GM18507 (cell line): ENCODE measurements at regions not wholly inside any gene's neighbourhood (a gene's known extent, or its start where the extent isn't known, plus 50 kb on each side); places are given as distances from the start of the nearest gene placed in this dataset.

Experiments used
- DNase-seq: peaks from one replicate; pipeline ENCODE4 v3.0.0; 2011; ENCODE audit warnings: low read depth; ENCODE audit not compliant: insufficient read length; ENCODE audit errors: extremely low spot score
- FAIRE-seq: peaks from 2 replicates; lab custom pipeline; 2011; peaks lifted over from hg19 to GRCh38; lab: Jason Lieb, UNC

- no peak for DNase-seq
- FAIRE-seq, result no peak
Measured at GRCh38 chr20:23160536-23161243, 74.6 kb upstream of the CD93 start.

- FAIRE-seq (no peak), DNase-seq (no peak)
Measured at GRCh38 chr20:23159947-23160318, 73.8 kb upstream of the CD93 start.

- FAIRE-seq (no peak), DNase-seq (no peak)
Measured at GRCh38 chr20:23159256-23159946, 73.3 kb upstream of the CD93 start.

GRCh38 chr20:23157734-23158133 lies 71.6 kb upstream of the CD93 start:
- FAIRE-seq, result no peak
- DNase-seq, result no peak

- no peak for DNase-seq
- no peak for FAIRE-seq
Measured at GRCh38 chr20:23156842-23157423, 70.8 kb upstream of the CD93 start.

GRCh38 chr20:23156170-23156841 lies 70.2 kb upstream of the CD93 start:
- no peak for FAIRE-seq
- DNase-seq, result no peak

GRCh38 chr20:23155141-23155590 lies 69.0 kb upstream of the CD93 start:
- no peak for FAIRE-seq
- no peak for DNase-seq

GRCh38 chr20:23153696-23154341 lies 67.7 kb upstream of the CD93 start:
- DNase-seq, result no peak

GRCh38 chr20:23152902-23153301 lies 66.8 kb upstream of the CD93 start:
- DNase-seq (no peak), FAIRE-seq (no peak)

More at GRCh38 chr20:23153696-23154341, 67.7 kb upstream of the CD93 start:
- FAIRE-seq, result no peak

GRCh38 chr20:23152308-23152892 lies 66.3 kb upstream of the CD93 start:
- FAIRE-seq, result no peak
- no peak for DNase-seq

GRCh38 chr20:23151885-23152284 lies 65.8 kb upstream of the CD93 start:
- no peak for FAIRE-seq

GRCh38 chr20:23151008-23151703 lies 65.0 kb upstream of the CD93 start:
- FAIRE-seq (no peak), DNase-seq (no peak)

More at GRCh38 chr20:23151885-23152284, 65.8 kb upstream of the CD93 start:
- no peak for DNase-seq

GRCh38 chr20:23150304-23151007 lies 64.3 kb upstream of the CD93 start:
- FAIRE-seq (no peak), DNase-seq (no peak)

- FAIRE-seq, result no peak
- no peak for DNase-seq
Measured at GRCh38 chr20:23149623-23150279, 63.6 kb upstream of the CD93 start.

GRCh38 chr20:23148731-23149570 lies 62.8 kb upstream of the CD93 start:
- no peak for DNase-seq
- no peak for FAIRE-seq

- no peak for FAIRE-seq
Measured at GRCh38 chr20:23147964-23148730, 62.0 kb upstream of the CD93 start.

More at GRCh38 chr20:23147964-23148730, 62.0 kb upstream of the CD93 start:
- DNase-seq, result no peak
